Uterus (tissue), 3 donors: ENCODE measurements at regions not wholly inside any gene's neighbourhood (a gene's known extent, or its start where the extent isn't known, plus 50 kb on each side); places are given as distances from the start of the nearest gene placed in this dataset.

Experiments used
- DNase-seq, 2 donors: peaks; one replicate each; pipeline ENCODE4 v3.0.0-alpha.2; 2019 to 2020
- H3K27ac ChIP-seq, 2 donors: fragments of 200-600 bp; sonication (generic); 1 replicate in 1 of 2; 2 replicates in 1 of 2; pipeline ENCODE4 v1.5.1; 2016 to 2018
- H3K27me3 ChIP-seq, 2 donors: fragments of 200-600 bp; sonication (generic); one replicate each; pipeline ENCODE4 v1.5.1; 2018 to 2019; ENCODE audit warnings: control low read depth in 1 of 2
- H3K36me3 ChIP-seq, 2 donors: fragments of 200-600 bp; sonication (generic); one replicate each; pipeline ENCODE4 v1.5.1; 2019; ENCODE audit warnings: control low read depth in 1 of 2
- H3K4me1 ChIP-seq, 2 donors: fragments of 200-600 bp; sonication (generic); one replicate each; pipeline ENCODE4 v1.5.1; 2018 to 2019; ENCODE audit warnings: control low read depth in 1 of 2
- H3K4me3 ChIP-seq, 2 donors: fragments of 200-600 bp; sonication (generic); 1 replicate in 1 of 2; 2 replicates in 1 of 2; pipeline ENCODE4 v1.5.1; 2018 to 2019; ENCODE audit warnings: mild to moderate bottlenecking in 1 of 2
- H3K9me3 ChIP-seq, 2 donors: fragments of 200-600 bp; sonication (generic); one replicate each; pipeline ENCODE4 v1.5.1; 2019; ENCODE audit warnings: control low read depth in 1 of 2
- POLR2A ChIP-seq, 2 donors: fragments of 450-650 bp; IDR thresholded peaks; one replicate each; pipeline ENCODE4 v1.6.1; 2016; ENCODE audit warnings: antibody characterized with exemption in 2 of 2, mild to moderate bottlenecking in 1 of 2, moderate library complexity in 1 of 2
- intact Hi-C: fragments of 100-400 bp; cut with DNase I; formaldehyde crosslinking; loops from one replicate; pipeline ENCODE4 v1.15.1; 2023; ENCODE audit warnings: low total_unique reads
- TF ChIP-seq, protein P1 (sequence below), 4 experiments: fragments of 200-600 bp in 2 of 4; fragments of 450-650 bp in 2 of 4; sonication (generic) in 2 of 4; IDR thresholded peaks; one replicate each; pipeline ENCODE4 v1.5.1; 2016 to 2019; ENCODE audit warnings: antibody characterized with exemption in 4 of 4, mild to moderate bottlenecking in 2 of 4, moderate library complexity in 1 of 4
- donor health status: DM: yes; HTN: yes; CAD: no.

DNA sequence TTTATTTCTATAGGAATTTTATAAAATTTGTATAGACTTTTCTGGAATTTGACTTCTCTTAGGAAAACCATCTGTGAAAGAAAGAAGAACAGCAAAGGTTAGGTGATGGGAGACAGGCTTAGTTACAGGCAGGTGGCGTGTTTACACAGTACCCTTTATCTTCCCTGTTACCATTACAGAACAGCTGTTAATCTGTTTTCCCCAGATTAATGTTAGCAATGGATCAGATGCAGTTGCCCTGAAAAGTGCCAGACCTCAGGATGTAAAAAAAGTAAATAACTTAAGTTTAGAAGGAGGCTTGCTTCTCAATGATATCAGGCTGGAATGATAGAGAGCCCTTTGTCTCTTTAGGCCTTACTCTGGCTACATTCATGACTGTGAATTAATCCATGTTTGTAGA, 1186.5 kb upstream of the TENM4 start:
- Histone ChIP-seq H3K9me3 (no peaks in the 10 kb centered on the region), H3K27ac (no peak overlapping the region), H3K27me3 (no peaks in the 10 kb centered on the region), H3K4me3 (no peak overlapping the region), H3K36me3 (no peaks in the 10 kb centered on the region), H3K4me1 (no peaks in the 10 kb centered on the region)
- intact Hi-C loops = no loop called here
- no peak for DNase-seq
- TF ChIP-seq POLR2A (IDR thresholded peaks at IDR 0.05) = no peak
- TF ChIP-seq, protein P1, sequence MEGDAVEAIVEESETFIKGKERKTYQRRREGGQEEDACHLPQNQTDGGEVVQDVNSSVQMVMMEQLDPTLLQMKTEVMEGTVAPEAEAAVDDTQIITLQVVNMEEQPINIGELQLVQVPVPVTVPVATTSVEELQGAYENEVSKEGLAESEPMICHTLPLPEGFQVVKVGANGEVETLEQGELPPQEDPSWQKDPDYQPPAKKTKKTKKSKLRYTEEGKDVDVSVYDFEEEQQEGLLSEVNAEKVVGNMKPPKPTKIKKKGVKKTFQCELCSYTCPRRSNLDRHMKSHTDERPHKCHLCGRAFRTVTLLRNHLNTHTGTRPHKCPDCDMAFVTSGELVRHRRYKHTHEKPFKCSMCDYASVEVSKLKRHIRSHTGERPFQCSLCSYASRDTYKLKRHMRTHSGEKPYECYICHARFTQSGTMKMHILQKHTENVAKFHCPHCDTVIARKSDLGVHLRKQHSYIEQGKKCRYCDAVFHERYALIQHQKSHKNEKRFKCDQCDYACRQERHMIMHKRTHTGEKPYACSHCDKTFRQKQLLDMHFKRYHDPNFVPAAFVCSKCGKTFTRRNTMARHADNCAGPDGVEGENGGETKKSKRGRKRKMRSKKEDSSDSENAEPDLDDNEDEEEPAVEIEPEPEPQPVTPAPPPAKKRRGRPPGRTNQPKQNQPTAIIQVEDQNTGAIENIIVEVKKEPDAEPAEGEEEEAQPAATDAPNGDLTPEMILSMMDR (IDR thresholded peaks at IDR 0.05) = no peak

DNA sequence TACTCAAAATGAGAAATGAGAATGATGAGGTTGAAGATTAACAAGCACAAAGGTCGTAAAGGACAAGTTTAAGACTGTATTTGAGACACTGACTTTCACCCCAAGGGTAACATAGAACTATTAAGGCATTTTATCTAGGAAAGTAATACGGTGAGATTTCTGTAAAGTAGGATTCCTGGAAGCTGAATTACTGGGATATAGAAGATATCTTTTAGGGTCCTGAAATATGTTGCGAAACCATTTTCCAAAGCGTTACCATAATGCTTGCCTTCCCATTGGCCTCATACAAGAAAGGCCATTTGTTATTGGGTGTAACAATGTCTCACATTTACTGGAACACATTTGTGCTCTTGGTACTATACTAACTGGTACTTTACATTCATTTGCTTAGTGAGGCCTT, 1185.9 kb upstream of the TENM4 start:
- TF ChIP-seq POLR2A (IDR thresholded peaks at IDR 0.05) = no peak
- TF ChIP-seq, protein P1 (IDR thresholded peaks at IDR 0.05) = no peak
- Histone ChIP-seq H3K27ac (no peak overlapping the region), H3K27me3 (no peaks in the 10 kb centered on the region), H3K4me1 (no peaks in the 10 kb centered on the region), H3K36me3 (no peaks in the 10 kb centered on the region), H3K4me3 (no peak overlapping the region), H3K9me3 (no peaks in the 10 kb centered on the region)
- intact Hi-C loops = no loop called here
- DNase-seq = no peak

GRCh38 chr11:80625563-80625962, 1184.7 kb upstream of the TENM4 start:
- no peaks in the 10 kb centered on the region for H3K9me3 ChIP-seq
- TF ChIP-seq, protein P1 (IDR thresholded peaks at IDR 0.05) = no peak
- no peak for TF ChIP-seq POLR2A (IDR thresholded peaks at IDR 0.05)
- intact Hi-C loops = no loop called here

DNA sequence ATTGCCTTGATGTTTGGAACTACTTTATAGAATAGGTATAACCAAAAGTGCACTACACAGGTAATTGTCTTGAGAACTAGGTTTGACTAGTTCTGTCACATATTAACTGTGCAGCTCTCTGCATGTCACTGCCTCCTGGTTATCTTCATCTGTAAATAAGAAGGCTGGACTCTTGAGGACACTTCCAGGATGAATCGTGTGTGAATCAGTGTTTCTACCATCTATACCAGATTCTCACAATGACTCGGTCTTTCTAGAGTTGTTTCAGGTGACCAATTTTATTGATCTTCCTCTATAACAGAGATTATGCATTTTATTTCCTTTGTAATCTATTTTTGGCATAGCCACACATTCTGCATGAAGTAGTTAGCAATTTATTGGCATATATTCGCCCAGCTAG, 1181.0 kb upstream of the TENM4 start:
- no peaks in the 10 kb centered on the region for H3K4me1 ChIP-seq
- intact Hi-C loops = no loop called here

More at GRCh38 chr11:80625563-80625962, 1184.7 kb upstream of the TENM4 start:
- H3K4me3 ChIP-seq = no peak overlapping the region
- no peaks in the 10 kb centered on the region for H3K4me1 ChIP-seq
- no peaks in the 10 kb centered on the region for H3K27me3 ChIP-seq
- H3K27ac ChIP-seq = no peak overlapping the region
- H3K36me3 ChIP-seq = no peaks in the 10 kb centered on the region
- no peak for DNase-seq

GRCh38 chr11:80620867-80621266, 1180.0 kb upstream of the TENM4 start:
- no peaks in the 10 kb centered on the region for H3K36me3 ChIP-seq
- no peak overlapping the region for H3K4me3 ChIP-seq
- intact Hi-C loops = no loop called here
- TF ChIP-seq POLR2A (IDR thresholded peaks at IDR 0.05) = no peak
- TF ChIP-seq, protein P1 (IDR thresholded peaks at IDR 0.05) = no peak
- H3K9me3 ChIP-seq = no peaks in the 10 kb centered on the region
- H3K4me1 ChIP-seq = no peaks in the 10 kb centered on the region
- no peaks in the 10 kb centered on the region for H3K27me3 ChIP-seq
- DNase-seq = no peak
- H3K27ac ChIP-seq = no peak overlapping the region

More for the DNA sequence above, 1181.0 kb upstream of the TENM4 start:
- no peak for TF ChIP-seq POLR2A (IDR thresholded peaks at IDR 0.05)
- TF ChIP-seq, protein P1 (IDR thresholded peaks at IDR 0.05) = no peak
- Histone ChIP-seq H3K36me3 (no peaks in the 10 kb centered on the region), H3K4me3 (no peak overlapping the region), H3K27ac (no peak overlapping the region), H3K27me3 (no peaks in the 10 kb centered on the region), H3K9me3 (no peaks in the 10 kb centered on the region)
- DNase-seq = no peak
